SK-N-SH (cell line): ENCODE measurements at regions not wholly inside any gene's neighbourhood (a gene's known extent, or its start where the extent isn't known, plus 50 kb on each side); places are given as distances from the start of the nearest gene placed in this dataset.

ENCODE experiments used
- CTCF ChIA-PET: fragments of 300-600, 350-600 bp; formaldehyde crosslinking; extraction: SDS; loops from one replicate; lab custom pipeline; 2021; lab: Yijun Ruan, JAX
- POLR2A ChIA-PET: fragments of 350-600 bp; sonication (Branson Sonifier 250); formaldehyde crosslinking; extraction: SDS; loops from one replicate; lab custom pipeline; 2020; ENCODE audit warnings: antibody characterized with exemption, inconsistent platforms; lab: Yijun Ruan, JAX
- DNase-seq: peaks from one replicate; pipeline ENCODE4 v3.0.0; 2012
- H2AFZ ChIP-seq: fragments of 200-600 bp; sonication (generic); 2 replicates; pipeline ENCODE4 v1.8.1; 2016; ENCODE audit warnings: antibody characterized with exemption, mild to moderate bottlenecking, low read depth
- H3F3A ChIP-seq: fragments of 200-600 bp; sonication (generic); replicated peaks from 2 replicates; pipeline ENCODE3; 2016; ENCODE audit warnings: antibody characterized with exemption, mild to moderate bottlenecking; ENCODE audit not compliant: insufficient read depth
- H3K27ac ChIP-seq, 2 experiments: fragments of 200-500 bp in 1 of 2; fragments of 200-600 bp in 1 of 2; sonication (Bioruptor generic) in 1 of 2; sonication (generic), shearing (Covaris generic) in 1 of 2; 2 replicates each; pipeline versions ENCODE4 v1.5.1 to v1.6.1; 2014 to 2016; ENCODE audit warnings: low read depth in 2 of 2, inconsistent platforms in 1 of 2, low read length in 1 of 2, mild to moderate bottlenecking in 1 of 2, mixed read lengths in 1 of 2
- H3K27me3 ChIP-seq: fragments of 200-600 bp; sonication (generic), shearing (Covaris generic); 2 replicates; pipeline ENCODE4 v1.6.1; 2016; ENCODE audit warnings: mixed run types; ENCODE audit not compliant: insufficient read depth
- H3K36me3 ChIP-seq, 2 experiments: fragments of 200-500 bp in 1 of 2; fragments of 200-600 bp in 1 of 2; sonication (Bioruptor generic) in 1 of 2; sonication (generic) in 1 of 2; replicated peaks in 1 of 2; 2 replicates each; pipeline versions ENCODE3 to v1.5.1; 2014 to 2016; ENCODE audit warnings: low read length in 1 of 2, mild to moderate bottlenecking in 1 of 2; ENCODE audit not compliant: insufficient read depth in 2 of 2, control insufficient read depth in 1 of 2
- H3K4me1 ChIP-seq, 2 experiments: fragments of 200-500 bp in 1 of 2; fragments of 200-600 bp in 1 of 2; sonication (Bioruptor generic) in 1 of 2; sonication (generic), shearing (Covaris generic) in 1 of 2; 2 replicates each; pipeline versions ENCODE4 v1.5.1 to v1.6.1; 2014 to 2016; ENCODE audit warnings: low read depth in 1 of 2, low read length in 1 of 2, mixed run types in 1 of 2; ENCODE audit not compliant: insufficient read depth in 2 of 2, control insufficient read depth in 1 of 2
- H3K4me2 ChIP-seq: fragments of 200-600 bp; sonication (generic), shearing (Covaris generic); 2 replicates; pipeline ENCODE4 v1.6.1; 2017; ENCODE audit warnings: mixed run types
- H3K4me3 ChIP-seq, 2 experiments: fragments of 200-500 bp in 1 of 2; fragments of 200-600 bp in 1 of 2; sonication (Bioruptor generic) in 1 of 2; sonication (generic), shearing (Covaris generic) in 1 of 2; 2 replicates each; pipeline versions ENCODE4 v1.5.1 to v1.8.1; 2014 to 2016; ENCODE audit warnings: low read depth in 2 of 2, inconsistent platforms in 1 of 2, low read length in 1 of 2, mild to moderate bottlenecking in 1 of 2, mixed read lengths in 1 of 2, moderate library complexity in 1 of 2
- H3K79me2 ChIP-seq: fragments of 200-600 bp; sonication (generic); 2 replicates; pipeline ENCODE4 v1.8.1; 2017; ENCODE audit warnings: mild to moderate bottlenecking; ENCODE audit not compliant: insufficient read depth
- H3K9ac ChIP-seq: fragments of 200-600 bp; sonication (generic); 2 replicates; pipeline ENCODE4 v1.6.1; 2017; ENCODE audit warnings: mixed run types
- H3K9me2 ChIP-seq: fragments of 200-600 bp; sonication (generic); 2 replicates; pipeline ENCODE4 v1.6.1; 2017; ENCODE audit warnings: mixed run types
- H3K9me3 ChIP-seq: fragments of 200-600 bp; sonication (generic); 2 replicates; pipeline ENCODE4 v1.6.1; 2017; ENCODE audit warnings: mixed run types, mild to moderate bottlenecking, moderate library complexity
- H4K20me1 ChIP-seq: fragments of 200-600 bp; sonication (generic); 2 replicates; pipeline ENCODE4 v1.6.1; 2017; ENCODE audit warnings: mild to moderate bottlenecking, mixed run types; ENCODE audit not compliant: insufficient read depth
- CHD2 ChIP-seq: fragments of 150-350 bp; IDR thresholded peaks from 2 replicates; pipeline ENCODE4 v1.6.1; 2018; ENCODE audit warnings: low read length; ENCODE audit not compliant: partially characterized antibody
- CTCF ChIP-seq: fragments of 200-600 bp; sonication (generic); IDR thresholded peaks from 2 replicates; pipeline ENCODE4 v1.6.1; 2017; ENCODE audit warnings: antibody characterized with exemption, mild to moderate bottlenecking, moderate library complexity
- ELF1 ChIP-seq: IDR thresholded peaks from 2 replicates; pipeline ENCODE4 v1.4.0; 2012
- EZH2phosphoT487 ChIP-seq: fragments of 200-600 bp; sonication (generic); IDR thresholded peaks from 2 replicates; pipeline ENCODE4 v1.6.1; 2017; ENCODE audit warnings: low read depth, mixed run types, mild to moderate bottlenecking, antibody characterized with exemption, moderate library complexity, borderline replicate concordance
- FOXM1 ChIP-seq: IDR thresholded peaks from 2 replicates; pipeline ENCODE4 v1.4.0; 2012; ENCODE audit warnings: low read depth, mild to moderate bottlenecking
- GATA2 ChIP-seq: sonication (generic); formaldehyde crosslinking; IDR thresholded peaks from 2 replicates; pipeline ENCODE4 v1.5.0; 2020; ENCODE audit warnings: mild to moderate bottlenecking, missing genetic modification reagents
- JUND ChIP-seq: IDR thresholded peaks from 2 replicates; pipeline ENCODE4 v1.4.0; 2012
- MAX ChIP-seq: IDR thresholded peaks from 2 replicates; pipeline ENCODE4 v1.4.0; 2012; ENCODE audit warnings: low read depth
- MEF2A ChIP-seq: IDR thresholded peaks from 2 replicates; pipeline ENCODE4 v1.4.0; 2012; ENCODE audit warnings: low read depth, borderline replicate concordance
- NFIC ChIP-seq: IDR thresholded peaks from 2 replicates; pipeline ENCODE4 v1.4.0; 2012; ENCODE audit warnings: borderline replicate concordance
- PBX3 ChIP-seq: IDR thresholded peaks from 2 replicates; pipeline ENCODE4; 2012
- RAD21 ChIP-seq: IDR thresholded peaks from 2 replicates; pipeline ENCODE4 v1.6.1; 2012; ENCODE audit warnings: mild to moderate bottlenecking, low read length
- RCOR1 ChIP-seq: fragments of 150-350 bp; IDR thresholded peaks from 2 replicates; pipeline ENCODE4 v1.6.1; 2017; ENCODE audit warnings: antibody characterized with exemption, low read length
- RXRA ChIP-seq: IDR thresholded peaks from 2 replicates; pipeline ENCODE4 v1.4.0; 2012; ENCODE audit warnings: low read depth, mild to moderate bottlenecking, borderline replicate concordance
- TCF12 ChIP-seq: IDR thresholded peaks from 2 replicates; pipeline ENCODE4 v1.4.0; 2012
- TEAD4 ChIP-seq: IDR thresholded peaks from 2 replicates; pipeline ENCODE4 v1.4.0; 2012; ENCODE audit warnings: mild to moderate bottlenecking, borderline replicate concordance; ENCODE audit not compliant: insufficient read depth
- ZBTB33 ChIP-seq: IDR thresholded peaks from 2 replicates; pipeline ENCODE4 v1.4.0; 2012; ENCODE audit warnings: low read depth, borderline replicate concordance
- WGBS: methylation state at CpG from one replicate; pipeline ENCODE4 v1.1.6; 2017; ENCODE audit warnings: low lambda C conversion rate; 5-methylcytosine and 5-hydroxymethylcytosine counted together

GRCh38 chr9:21708260-21708711 is 94.2 kb upstream of the MTAP start:
- Histone ChIP-seq H3K9me2 (peaks cover 5% of the 10 kb centered on the region; the same call in 1 of the 2 replicates), H3F3A (no peaks in the 10 kb centered on the region), H3K36me3 (no peaks in the 10 kb centered on the region), H2AFZ (no peak overlapping the region), H3K4me3 (no peak overlapping the region), H4K20me1 (no peaks in the 10 kb centered on the region), H3K4me1 (no peaks in the 10 kb centered on the region), H3K9me3 (no peaks in the 10 kb centered on the region), H3K27ac (no peak overlapping the region), H3K9ac (no peak overlapping the region), H3K79me2 (no peaks in the 10 kb centered on the region), H3K27me3 (peaks cover 27% of the 10 kb centered on the region; the same call in 1 of the 2 replicates), H3K4me2 (no peak overlapping the region)
- ChIA-PET CTCF (interaction anchor here (0.6 to 2.3 kb wide), 14 partner anchors 8 to 550 kb away, joined by 3 to 13 read pairs (median 4); no protein-coding TSS in a partner anchor), POLR2A (no interaction called here)
- no peak for TF ChIP-seq RXRA
- TF ChIP-seq CHD2, result no peak
- TF ChIP-seq MAX, result no peak
- no peak for TF ChIP-seq JUND
- no peak for TF ChIP-seq ELF1
- WGBS, result 11% methylated on average over 4 of the region's 4 CpGs
- no peak for DNase-seq

GRCh38 chr9:21708856-21709255 is 93.6 kb upstream of the MTAP start:
- Histone ChIP-seq H3K27me3 (peaks cover 22% of the 10 kb centered on the region; the same call in 1 of the 2 replicates), H3K27ac (no peak overlapping the region), H3F3A (no peaks in the 10 kb centered on the region), H4K20me1 (no peaks in the 10 kb centered on the region), H3K4me2 (no peak overlapping the region), H3K9ac (no peak overlapping the region), H3K4me3 (no peak overlapping the region), H3K9me2 (peaks cover 5% of the 10 kb centered on the region; the same call in 1 of the 2 replicates), H3K79me2 (no peaks in the 10 kb centered on the region), H2AFZ (no peak overlapping the region), H3K9me3 (no peaks in the 10 kb centered on the region), H3K4me1 (no peaks in the 10 kb centered on the region), H3K36me3 (no peaks in the 10 kb centered on the region)
- WGBS, result 8% methylated on average over 4 of the region's 4 CpGs
- ChIA-PET POLR2A (no interaction called here), CTCF (interaction anchor here (0.6 to 2.3 kb wide), 21 partner anchors 8 to 549 kb away, joined by 3 to 13 read pairs (median 4); no protein-coding TSS in a partner anchor)
- no peak for DNase-seq
- TF ChIP-seq TEAD4, result no peak
- TF ChIP-seq NFIC, result no peak
- TF ChIP-seq MEF2A, result no peak
- TF ChIP-seq JUND, result no peak

- H3K27me3 ChIP-seq, result peaks cover 22% of the 10 kb centered on the region; the same call in 1 of the 2 replicates
- H3K79me2 ChIP-seq, result no peaks in the 10 kb centered on the region
- no peak for TF ChIP-seq EZH2phosphoT487
- TF ChIP-seq JUND, result no peak
- TF ChIP-seq CTCF, result peak; percentile 85
- no peak for TF ChIP-seq TEAD4
- no peak for TF ChIP-seq ZBTB33
- TF ChIP-seq RCOR1, result no peak
- TF ChIP-seq GATA2 (CRISPR knock-in tag), result no peak
- TF ChIP-seq FOXM1, result no peak
- no peak for TF ChIP-seq MEF2A
- TF ChIP-seq PBX3, result no peak
- no peak for TF ChIP-seq TCF12
- TF ChIP-seq RAD21, result peak; percentile 52
- no peak for TF ChIP-seq RXRA
These were observed 92.9 kb upstream of the MTAP start for GRCh38 chr9:21709464-21710058.

More at GRCh38 chr9:21709464-21710058, 92.9 kb upstream of the MTAP start:
- H3K9ac ChIP-seq, result no peak overlapping the region
- no peaks in the 10 kb centered on the region for H3K36me3 ChIP-seq
- POLR2A ChIA-PET, result no interaction called here
- H3K4me2 ChIP-seq, result no peak overlapping the region
- DNase-seq, result peak; percentile 24
- CTCF ChIA-PET, result interaction anchor here (0.6 to 2.3 kb wide), 19 partner anchors 9 to 414 kb away, joined by 3 to 13 read pairs (median 4); no protein-coding TSS in a partner anchor
- no peak overlapping the region for H3K4me3 ChIP-seq
- H3F3A ChIP-seq, result no peaks in the 10 kb centered on the region
- no peaks in the 10 kb centered on the region for H3K4me1 ChIP-seq
- no peaks in the 10 kb centered on the region for H3K9me3 ChIP-seq
- H3K27ac ChIP-seq, result no peak overlapping the region
- WGBS, result 20% methylated on average over 5 of the region's 5 CpGs
- no peaks in the 10 kb centered on the region for H4K20me1 ChIP-seq
- peaks cover 5% of the 10 kb centered on the region; the same call in 1 of the 2 replicates for H3K9me2 ChIP-seq
- H2AFZ ChIP-seq, result no peak overlapping the region
